HG03280 (cell line): ENCODE measurements at regions not wholly inside any gene's neighbourhood (a gene's known extent, or its start where the extent isn't known, plus 50 kb on each side); places are given as distances from the start of the nearest gene placed in this dataset.

ENCODE experiments used
- ATAC-seq: cut with Tn5 transposase; IDR thresholded peaks from one replicate; pipeline ENCODE4 v1.9.1; 2021; ENCODE audit warnings: mild to moderate bottlenecking, moderate library complexity; ENCODE audit not compliant: unreplicated experiment

- ATAC-seq, result no peak
Measured at GRCh38 chr3:194003114-194004057, 132.6 kb upstream of the HES1 start.

DNA sequence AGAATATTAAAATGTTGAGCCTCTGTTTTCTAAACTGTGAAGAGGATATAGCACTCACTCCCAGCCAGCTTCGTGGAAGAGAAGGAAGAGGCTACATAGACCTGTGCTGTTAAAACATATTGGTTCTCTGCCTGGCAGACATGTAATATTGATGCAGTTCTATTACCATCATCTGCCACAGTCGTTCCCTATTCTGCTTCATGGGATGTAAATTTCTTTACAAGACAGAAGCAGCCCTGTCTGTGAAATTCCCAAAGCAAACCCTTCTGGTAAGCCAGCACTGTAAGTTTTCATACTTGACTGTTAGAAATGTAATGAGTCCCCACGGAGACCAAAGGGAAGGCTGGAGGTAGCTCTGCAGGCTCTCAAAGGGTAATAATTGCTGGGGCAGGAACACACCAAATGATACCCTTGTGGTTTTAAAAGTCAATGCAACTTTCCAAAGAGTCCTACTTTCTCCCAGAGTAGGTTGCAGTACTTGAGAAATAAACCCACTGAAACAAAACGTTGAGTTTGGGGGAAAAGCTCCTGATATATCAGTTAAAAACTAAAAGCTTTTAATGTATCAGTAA is 129.9 kb upstream of the HES1 start:
- ATAC-seq, result no peak

DNA sequence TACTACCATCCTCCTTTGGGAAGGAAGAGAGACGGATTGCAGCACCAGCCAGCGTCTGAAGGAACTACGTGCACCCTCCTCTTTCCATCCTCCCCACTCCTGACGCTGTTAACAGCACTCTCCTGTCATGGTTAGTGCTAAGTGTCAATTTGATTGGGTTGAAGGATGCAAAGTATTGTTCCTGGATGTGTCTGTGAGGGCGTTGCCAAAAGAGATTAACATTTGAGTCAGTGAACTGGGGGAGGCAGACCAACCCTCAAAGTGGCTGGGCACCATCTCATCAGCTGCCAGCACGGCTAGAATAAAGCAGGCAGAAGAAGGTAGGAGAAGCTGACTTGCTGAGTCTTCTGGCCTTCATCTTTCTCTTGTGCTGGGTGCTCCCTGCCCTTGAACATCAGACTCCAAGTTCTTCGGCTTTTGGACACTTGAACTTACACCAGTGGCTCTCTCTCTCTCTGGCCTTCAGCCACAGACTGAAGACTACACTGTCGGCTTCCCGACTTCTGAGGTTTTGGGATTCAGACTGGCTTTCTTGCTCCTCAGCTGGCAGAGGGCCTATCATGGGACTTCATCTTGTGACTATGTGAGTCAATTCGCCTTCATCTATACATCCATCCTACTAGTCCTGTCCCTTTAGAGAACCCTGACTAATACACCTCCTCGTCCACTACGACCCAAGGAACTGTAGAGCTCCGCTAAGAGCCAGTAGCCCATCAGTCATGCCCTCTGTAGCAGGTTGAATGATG is 128.2 kb upstream of the HES1 start:
- ATAC-seq, result no peak

GRCh38 chr3:194009019-194009418 is 126.9 kb upstream of the HES1 start:
- ATAC-seq, result no peak

DNA sequence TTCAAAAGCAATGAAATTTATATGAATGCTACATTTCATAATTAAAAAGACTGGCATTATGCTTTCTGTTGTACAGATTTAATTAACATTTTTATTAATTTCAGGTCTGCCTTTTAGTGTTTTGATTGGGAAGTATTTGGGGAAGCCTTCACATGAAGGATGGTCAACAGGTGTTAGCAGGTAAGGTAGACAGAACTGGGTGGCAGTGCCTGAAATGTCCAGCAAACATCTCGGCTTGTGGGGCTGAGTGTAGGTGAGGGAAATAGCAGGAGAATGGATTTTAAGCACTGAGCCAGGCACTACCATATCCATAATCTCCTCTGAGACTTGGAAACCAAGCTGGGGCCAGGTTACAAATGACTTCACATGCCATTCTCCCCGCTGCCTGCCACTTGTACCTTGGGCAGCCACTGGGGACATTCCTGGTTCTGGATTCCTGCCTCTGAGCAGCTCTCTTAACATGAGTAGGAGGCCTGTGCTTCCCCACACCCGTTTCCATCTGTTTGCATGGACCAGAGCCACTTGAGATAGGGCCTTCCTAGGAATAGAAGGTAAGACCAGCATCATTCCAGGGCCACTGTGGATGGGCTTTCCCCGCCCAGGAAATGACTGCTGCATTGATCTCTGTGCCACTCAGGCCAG is 125.9 kb upstream of the HES1 start:
- no peak for ATAC-seq

DNA sequence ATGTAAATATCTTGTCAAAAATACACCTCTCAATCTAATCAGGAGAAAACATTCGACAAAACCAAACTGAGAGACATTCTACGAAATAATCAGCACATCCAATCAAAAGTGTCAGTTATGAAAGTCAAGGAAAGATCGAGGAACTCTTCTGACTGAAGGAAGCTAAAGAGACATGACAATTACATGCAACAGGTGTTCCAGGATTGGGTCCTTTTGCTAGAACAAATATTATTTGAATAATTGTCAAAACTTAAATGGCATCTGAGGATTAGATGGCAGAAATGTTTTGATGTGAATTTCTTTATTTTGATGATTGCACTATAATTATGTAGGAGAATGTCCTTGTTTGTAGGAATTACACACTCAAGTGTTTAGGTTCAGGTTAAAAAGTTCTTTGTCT is 124.1 kb upstream of the HES1 start:
- no peak for ATAC-seq

GRCh38 chr3:194013928-194014327 is 122.0 kb upstream of the HES1 start:
- ATAC-seq, result no peak

DNA sequence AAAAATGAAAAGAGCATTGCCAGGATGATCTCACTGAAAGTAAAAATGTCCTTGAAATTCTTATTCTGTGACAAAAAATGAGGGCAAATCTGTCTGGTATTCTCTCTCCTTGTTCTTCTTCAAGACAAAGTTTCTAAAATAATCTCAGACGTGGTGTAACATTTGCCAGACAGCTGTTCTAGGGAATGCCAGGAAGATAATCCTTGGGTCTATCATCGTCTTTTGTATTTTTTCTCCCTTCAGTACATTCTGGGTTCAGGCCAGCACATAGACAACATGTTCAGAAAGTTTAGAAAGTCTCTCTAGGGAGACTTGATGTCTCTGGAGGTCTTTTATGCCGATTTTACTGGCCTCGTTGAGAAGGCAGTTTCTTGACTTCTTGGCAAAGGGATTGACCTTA is 121.2 kb upstream of the HES1 start:
- no peak for ATAC-seq

- ATAC-seq, result no peak
Measured at GRCh38 chr3:194019398-194020165, 116.4 kb upstream of the HES1 start.

DNA sequence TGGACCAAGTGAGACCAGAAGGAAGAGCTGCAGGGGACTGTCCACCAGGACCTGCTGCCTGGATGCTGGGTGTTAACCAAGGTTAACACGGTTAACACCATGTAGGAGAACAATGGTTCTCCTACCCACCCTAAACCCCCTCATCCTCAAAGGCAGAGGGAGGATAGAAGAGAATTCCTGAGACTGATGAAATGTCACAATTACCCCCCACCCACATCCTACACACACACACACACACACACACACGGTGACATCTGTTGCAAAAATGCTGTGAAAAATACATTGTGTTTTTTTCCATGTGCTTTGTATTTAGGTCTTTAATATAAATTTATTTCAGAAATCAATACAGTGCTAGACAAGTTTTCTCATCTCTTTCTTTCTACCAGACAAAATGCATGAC is 113.9 kb upstream of the HES1 start:
- ATAC-seq, result no peak

DNA sequence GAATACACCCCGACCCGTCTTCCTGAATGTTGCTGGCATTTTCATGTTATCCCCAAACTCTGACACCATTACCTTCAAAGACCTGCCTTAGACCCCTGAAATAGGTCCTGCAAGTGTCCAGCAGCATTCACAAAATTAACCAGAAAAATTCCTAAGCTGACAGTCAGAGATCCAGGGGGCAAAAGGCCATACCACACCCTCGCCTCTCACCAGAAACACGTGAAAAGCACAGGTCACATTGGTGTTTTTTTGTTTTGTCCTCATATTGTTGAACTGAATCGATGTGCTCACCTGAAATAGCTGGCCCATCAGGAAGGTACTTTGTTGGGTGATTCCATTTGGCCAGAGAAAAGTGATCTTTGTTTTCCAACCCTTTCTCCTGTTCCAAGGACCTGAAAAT is 113.1 kb upstream of the HES1 start:
- ATAC-seq, result no peak

DNA sequence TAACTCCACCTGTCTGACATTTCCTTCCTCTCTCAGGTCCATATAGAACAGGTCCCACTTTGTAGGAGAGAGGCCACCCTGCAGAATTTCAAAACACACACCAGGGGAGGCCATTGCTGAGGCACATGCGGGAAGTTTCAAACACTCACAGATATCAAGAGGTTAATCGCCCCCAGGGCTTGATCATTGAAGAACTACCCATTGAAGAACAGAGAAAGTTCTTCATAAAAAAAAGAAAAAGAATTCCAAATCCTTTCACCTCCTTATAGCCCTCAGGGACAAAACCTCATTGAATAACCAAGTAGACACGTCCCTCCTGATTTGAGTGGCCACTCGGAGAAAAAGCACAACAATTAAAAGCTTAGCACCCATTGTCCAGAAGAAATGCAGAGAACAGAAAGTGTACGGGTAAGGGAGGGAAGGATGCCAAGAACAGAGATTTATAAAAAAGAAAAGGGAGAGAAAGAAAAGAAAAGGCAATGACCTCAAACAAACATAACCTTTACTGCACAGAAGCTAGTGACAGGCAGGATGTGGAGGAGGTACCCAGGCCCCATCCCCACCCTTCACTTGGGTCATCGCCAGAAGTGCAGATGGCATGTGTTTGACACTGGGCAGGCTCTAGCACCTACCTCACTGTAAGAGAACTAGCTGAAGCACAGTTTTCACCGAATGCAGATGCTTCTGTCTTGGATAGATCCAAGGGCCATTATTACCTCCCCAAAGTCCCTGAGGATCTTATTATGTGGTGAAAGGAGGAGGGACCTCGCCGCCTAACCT is 112.3 kb upstream of the HES1 start:
- ATAC-seq, result no peak

GRCh38 chr3:194025119-194025518 is 110.8 kb upstream of the HES1 start:
- ATAC-seq, result no peak

DNA sequence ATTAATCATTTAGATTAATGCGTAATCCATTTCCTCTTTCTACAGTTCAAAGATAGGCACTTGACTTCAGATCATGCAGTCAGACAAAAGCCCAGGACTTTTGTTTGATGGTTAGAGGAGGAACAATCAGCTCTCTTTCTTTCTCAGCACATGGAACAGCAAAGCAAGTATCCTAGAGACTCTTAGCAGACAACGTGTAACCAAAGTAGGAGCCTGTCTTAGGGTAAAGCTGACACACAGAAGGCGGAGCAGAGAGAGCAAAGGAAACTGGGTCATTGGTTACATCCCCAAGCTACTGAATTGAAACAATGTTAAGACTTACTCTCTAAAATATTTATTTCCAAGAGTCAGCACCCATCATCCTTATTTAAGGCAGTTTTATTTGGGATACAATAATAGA is 110.0 kb upstream of the HES1 start:
- no peak for ATAC-seq

DNA sequence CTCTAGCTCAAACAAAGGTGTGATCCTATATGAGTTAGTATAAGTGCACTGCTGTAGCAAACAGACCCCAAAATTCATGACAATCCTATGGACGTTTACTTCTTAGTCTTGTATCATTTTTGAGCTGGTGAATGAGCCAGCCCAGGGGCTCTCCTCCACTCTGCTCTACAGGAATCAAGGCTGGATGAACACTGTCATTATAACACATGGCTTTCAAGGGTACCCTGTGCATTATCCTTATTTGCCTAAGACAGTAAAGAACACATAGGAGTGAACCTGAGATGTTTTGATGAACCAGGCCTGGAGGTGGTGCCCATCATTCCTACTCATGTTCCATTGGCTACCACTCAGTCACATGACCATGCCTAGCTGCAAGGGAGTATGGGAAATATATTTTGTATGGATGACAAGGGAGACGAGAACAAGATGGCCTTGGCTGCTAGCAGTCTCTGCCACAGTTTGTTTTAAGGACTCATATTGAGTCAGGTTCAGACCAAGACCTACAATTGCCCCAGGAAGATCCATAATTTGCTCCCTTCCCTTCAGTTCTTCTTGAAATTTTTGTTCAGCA is 107.4 kb upstream of the HES1 start:
- ATAC-seq, result no peak

DNA sequence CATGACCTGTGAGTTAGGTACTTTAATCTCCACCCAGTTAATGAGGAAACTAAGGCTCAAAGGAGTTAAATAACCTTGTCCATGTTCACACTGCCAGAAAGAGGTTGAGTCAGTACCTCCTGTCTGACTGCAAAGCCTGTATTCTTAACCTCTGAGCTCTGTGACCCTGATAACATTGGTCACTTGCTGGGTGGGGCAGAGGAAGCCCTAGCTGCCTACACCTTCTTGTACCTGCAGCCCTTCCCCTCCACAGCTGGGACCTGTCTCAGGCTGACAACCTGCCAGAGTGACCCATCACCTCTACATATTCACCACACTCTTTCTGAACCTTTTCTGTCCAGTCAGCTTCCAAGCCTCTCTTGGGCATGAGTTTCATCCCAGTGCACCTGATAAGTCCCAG is 106.1 kb upstream of the HES1 start:
- no peak for ATAC-seq

DNA sequence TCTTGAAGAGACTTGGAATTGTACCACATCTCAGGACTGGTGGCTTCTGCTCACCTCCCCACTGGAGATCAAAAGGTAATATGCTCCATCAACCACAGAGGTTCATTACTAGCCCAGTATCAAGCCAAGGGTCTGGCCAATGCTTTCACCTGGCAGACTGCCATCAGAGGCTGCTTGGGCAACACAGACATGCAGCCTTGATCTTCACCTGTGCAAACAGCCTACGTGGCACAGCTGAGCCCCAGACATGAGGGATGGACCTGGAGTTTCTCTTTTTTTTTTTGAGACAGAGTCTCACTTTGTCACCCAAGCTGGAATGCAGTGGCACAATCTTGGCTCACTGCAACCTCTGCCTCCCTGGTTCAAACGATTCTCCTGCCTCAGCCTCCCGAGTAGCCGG is 105.6 kb upstream of the HES1 start:
- no peak for ATAC-seq

DNA sequence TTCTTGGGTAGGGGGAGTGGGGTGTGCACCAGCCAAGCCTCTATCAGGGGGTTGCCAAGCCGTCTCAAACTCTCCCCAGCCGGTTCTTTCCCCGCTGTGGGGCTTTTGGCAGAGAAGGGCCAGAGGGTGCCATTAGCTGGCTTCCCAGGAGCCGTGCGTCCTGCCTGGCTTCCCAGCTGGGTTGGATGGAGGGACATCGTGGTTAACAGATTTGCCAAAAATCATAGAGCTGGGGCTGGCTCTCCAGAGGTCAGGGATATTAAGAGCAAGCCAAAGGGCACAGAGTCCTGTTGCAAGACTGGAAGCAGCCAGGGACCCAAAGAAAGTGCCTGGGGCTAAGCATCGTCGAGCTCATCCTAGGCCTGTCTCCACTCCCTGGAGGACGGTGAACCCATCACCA is 104.6 kb upstream of the HES1 start:
- ATAC-seq, result no peak

- no peak for ATAC-seq
Measured at GRCh38 chr3:194031867-194032635, 103.9 kb upstream of the HES1 start.
